ENCODE measurements at regions not wholly inside any gene's neighbourhood (a gene's known extent, or its start where the extent isn't known, plus 50 kb on each side); places are given as distances from the start of the nearest gene placed in this dataset.

GRCh38 chr20:4471221-4471620, 215.0 kb upstream of the PRNP start:
- Histone ChIP-seq H3K4me3 (ENCODE audit: low read length) (no peak overlapping the region), H3K9me3 (ENCODE audit: control insufficient read depth in 1 of 2, insufficient read depth in 1 of 2, low read length in 2 of 2) (no peaks in the 10 kb centered on the region), H3K27ac (ENCODE audit: low read depth in 1 of 2, low read length in 2 of 2) (no peak overlapping the region), H3K36me3 (ENCODE audit: insufficient read depth, low read length) (no peaks in the 10 kb centered on the region), H3K27me3 (ENCODE audit: control insufficient read depth in 1 of 2, insufficient read depth in 2 of 2, low read length in 2 of 2) (peaks cover 6% of the 10 kb centered on the region in 2 experiments), H3K4me1 (ENCODE audit: insufficient read depth, low read length) (no peaks in the 10 kb centered on the region)
- TF ChIP-seq CTCF (IDR thresholded peaks at IDR 0.05) = no peak
- ATAC-seq (ENCODE audit: poor library complexity) (no peak), DNase-seq (no peak)
- CTCF ChIA-PET = no interaction called here
- Mint-ChIP-seq H3K27ac (no peak overlapping the region), H3K9me3 (no peaks in the 10 kb centered on the region), H3K27me3 (peaks cover 20% of the 10 kb centered on the region), H3K36me3 (ENCODE audit: low read depth) (no peaks in the 10 kb centered on the region), H3K4me3 (no peak overlapping the region), H3K4me1 (ENCODE audit: low read depth) (no peaks in the 10 kb centered on the region)
- intact Hi-C loops (cut with DNase I, micrococcal nuclease) = no loop called here
- POLR2A ChIA-PET = no interaction called here

GRCh38 chr20:4470375-4470774, 215.9 kb upstream of the PRNP start:
- H3K27me3 ChIP-seq (ENCODE audit: control insufficient read depth in 1 of 2, insufficient read depth in 2 of 2, low read length in 2 of 2) = peaks cover 6 to 10% of the 10 kb centered on the region in 2 experiments
- Mint-ChIP-seq H3K27ac (no peak overlapping the region), H3K27me3 (peaks cover 13% of the 10 kb centered on the region), H3K36me3 (ENCODE audit: low read depth) (no peaks in the 10 kb centered on the region), H3K4me3 (no peak overlapping the region), H3K9me3 (no peaks in the 10 kb centered on the region), H3K4me1 (ENCODE audit: low read depth) (no peaks in the 10 kb centered on the region)
- H3K4me3 ChIP-seq (ENCODE audit: low read length) = no peak overlapping the region
- ATAC-seq (ENCODE audit: poor library complexity) = no peak
- H3K36me3 ChIP-seq (ENCODE audit: insufficient read depth, low read length) = no peaks in the 10 kb centered on the region
- DNase-seq = no peak
- no peaks in the 10 kb centered on the region for H3K4me1 ChIP-seq (ENCODE audit: insufficient read depth, low read length)
- TF ChIP-seq CTCF (IDR thresholded peaks at IDR 0.05) = no peak
- POLR2A ChIA-PET = no interaction called here
- intact Hi-C loops (cut with DNase I, micrococcal nuclease) = no loop called here
- no peak overlapping the region for H3K27ac ChIP-seq (ENCODE audit: low read depth in 1 of 2, low read length in 2 of 2)
- CTCF ChIA-PET = no interaction called here
- H3K9me3 ChIP-seq (ENCODE audit: control insufficient read depth in 1 of 2, insufficient read depth in 1 of 2, low read length in 2 of 2) = no peaks in the 10 kb centered on the region

GRCh38 chr20:4469910-4470309, 216.3 kb upstream of the PRNP start:
- no peaks in the 10 kb centered on the region for H3K4me1 Mint-ChIP-seq (ENCODE audit: low read depth)
- intact Hi-C loops (cut with DNase I, micrococcal nuclease) = no loop called here
- CTCF ChIA-PET = no interaction called here
- no peaks in the 10 kb centered on the region for H3K36me3 ChIP-seq (ENCODE audit: insufficient read depth, low read length)
- ATAC-seq (ENCODE audit: poor library complexity) (no peak), DNase-seq (no peak)
- TF ChIP-seq CTCF (IDR thresholded peaks at IDR 0.05) = no peak
- POLR2A ChIA-PET = no interaction called here
- H3K4me3 Mint-ChIP-seq = no peak overlapping the region
- peaks cover 6 to 11% of the 10 kb centered on the region in 2 experiments for H3K27me3 ChIP-seq (ENCODE audit: control insufficient read depth in 1 of 2, insufficient read depth in 2 of 2, low read length in 2 of 2)
- no peak overlapping the region for H3K27ac ChIP-seq (ENCODE audit: low read depth in 1 of 2, low read length in 2 of 2)
- no peak overlapping the region for H3K27ac Mint-ChIP-seq
- no peaks in the 10 kb centered on the region for H3K4me1 ChIP-seq (ENCODE audit: insufficient read depth, low read length)
- H3K9me3 ChIP-seq (ENCODE audit: control insufficient read depth in 1 of 2, insufficient read depth in 1 of 2, low read length in 2 of 2) = no peaks in the 10 kb centered on the region
- peaks cover 13% of the 10 kb centered on the region for H3K27me3 Mint-ChIP-seq
- H3K9me3 Mint-ChIP-seq = no peaks in the 10 kb centered on the region
- H3K36me3 Mint-ChIP-seq (ENCODE audit: low read depth) = no peaks in the 10 kb centered on the region
- no peak overlapping the region for H3K4me3 ChIP-seq (ENCODE audit: low read length)
